ENCODE measurements at regions not wholly inside any gene's neighbourhood (a gene's known extent, or its start where the extent isn't known, plus 50 kb on each side); places are given as distances from the start of the nearest gene placed in this dataset.

- no TSS peak for BruUV-seq (replicated peaks)
- no peaks in the 10 kb centered on the region for H3K79me1 ChIP-seq (ENCODE audit: low read depth in 1 of 2, low read length in 2 of 2)
- H3K4ac ChIP-seq (ENCODE audit: low read depth, low read length), result no peak overlapping the region
- H2AFZ ChIP-seq (replicated peaks; ENCODE audit: low read length, poor library complexity), result no peak overlapping the region
- no peak overlapping the region for H2BK15ac ChIP-seq (ENCODE audit: low read depth, low read length)
- dilution Hi-C loops (cut with HindIII; ENCODE audit: low sequenced_read_pairs, unreplicated experiment), result no loop called here
- H3K9me1 ChIP-seq (ENCODE audit: insufficient read depth, low read length), result no peaks in the 10 kb centered on the region
- WGBS, 2 experiments (ENCODE audit: extremely low coverage in 2 of 2, insufficient read length in 1 of 2), result 0% methylated on average over 1 of the region's 4 CpGs; no CpG with 5 or more reads in 1 of the 2 experiments
- no peak overlapping the region for H3K23ac ChIP-seq (ENCODE audit: low read depth, low read length)
- H3K27ac ChIP-seq (ENCODE audit: insufficient read depth, low read length), result no peak overlapping the region
- H2BK120ac ChIP-seq (ENCODE audit: low read depth, low read length), result no peak overlapping the region
- H3K9ac ChIP-seq (ENCODE audit: low read depth, low read length), result no peak overlapping the region
- no peak overlapping the region for H2AK5ac ChIP-seq (ENCODE audit: low read depth, low read length)
- H4K20me1 ChIP-seq (ENCODE audit: insufficient read depth, low read length), result no peaks in the 10 kb centered on the region
- H4K91ac ChIP-seq (ENCODE audit: insufficient read depth, low read depth, low read length), result no peak overlapping the region
- H3K36me3 ChIP-seq (ENCODE audit: control insufficient read depth, insufficient read depth, low read length), result no peaks in the 10 kb centered on the region
- ATAC-seq (ENCODE audit: low read depth) (peak; percentile 24; the same call in 1 of the 2 replicates), DNase-seq (no peak)
- no peak overlapping the region for H3K18ac ChIP-seq (ENCODE audit: low read depth, low read length)
- no peaks in the 10 kb centered on the region for H3K4me1 ChIP-seq (ENCODE audit: control insufficient read depth, insufficient read depth, low read length)
- intact Hi-C loops (cut with micrococcal nuclease), result no loop called here
- H4K8ac ChIP-seq (ENCODE audit: low read depth in 2 of 2, low read length in 2 of 2), result no peak overlapping the region
- no peak overlapping the region for H3K56ac ChIP-seq (ENCODE audit: extremely low read depth, insufficient read depth, low read length)
- peaks cover 29% of the 10 kb centered on the region for H3K9me3 ChIP-seq (ENCODE audit: control insufficient read depth, insufficient read depth, low read length)
- H3K14ac ChIP-seq (replicated peaks; ENCODE audit: low read depth, low read length), result no peak overlapping the region
- no peak overlapping the region for H2BK20ac ChIP-seq (ENCODE audit: low read depth, low read length)
- no peak overlapping the region for H3K4me2 ChIP-seq (ENCODE audit: low read depth, low read length)
- ChIA-PET CTCF (interaction anchor here (0.6 kb wide), 1 partner anchor 1377 kb away, joined by 3 read pairs; no protein-coding TSS in a partner anchor), POLR2A (ENCODE audit: unreplicated experiment) (no interaction called here)
- TF ChIP-seq CEBPB (IDR thresholded peaks at IDR 0.05; ENCODE audit: low read depth, low read length) (no peak), RCOR1 (IDR thresholded peaks at IDR 0.05; ENCODE audit: insufficient replicate concordance, low read length) (no peak), CHD1 (IDR thresholded peaks at IDR 0.05; ENCODE audit: low read depth, low read length) (no peak), RAD21 (IDR thresholded peaks at IDR 0.05; ENCODE audit: low read length) (no peak), MAFK (IDR thresholded peaks at IDR 0.05; ENCODE audit: low read depth, low read length) (no peak), USF2 (IDR thresholded peaks at IDR 0.05; ENCODE audit: low read depth, low read length) (no peak), MAZ (IDR thresholded peaks at IDR 0.05; ENCODE audit: borderline replicate concordance, low read depth, low read length) (no peak), BHLHE40 (IDR thresholded peaks at IDR 0.05; ENCODE audit: low read depth, low read length) (no peak)
- H3K4me3 ChIP-seq (ENCODE audit: insufficient read depth, low read depth, low read length), result no peak overlapping the region
- H4K5ac ChIP-seq (ENCODE audit: low read depth, low read length), result no peak overlapping the region
- H2BK5ac ChIP-seq (ENCODE audit: low read depth, low read length, poor library complexity, severe bottlenecking), result no peak overlapping the region
- H2AK9ac ChIP-seq (replicated peaks; ENCODE audit: low read depth, low read length, poor library complexity), result no peak overlapping the region
- in situ Hi-C loops (cut with MboI; ENCODE audit: low sequenced_read_pairs), result no loop called here
- H3K27me3 ChIP-seq (ENCODE audit: control insufficient read depth, insufficient read depth, low read length), result no peaks in the 10 kb centered on the region
Measured at GRCh38 chr6:165034271-165034741, 275.1 kb downstream of the C6orf118 start.

Measured in IMR-90 (cell line).